ENCODE measurements at regions not wholly inside any gene's neighbourhood (a gene's known extent, or its start where the extent isn't known, plus 50 kb on each side); places are given as distances from the start of the nearest gene placed in this dataset.

DNA sequence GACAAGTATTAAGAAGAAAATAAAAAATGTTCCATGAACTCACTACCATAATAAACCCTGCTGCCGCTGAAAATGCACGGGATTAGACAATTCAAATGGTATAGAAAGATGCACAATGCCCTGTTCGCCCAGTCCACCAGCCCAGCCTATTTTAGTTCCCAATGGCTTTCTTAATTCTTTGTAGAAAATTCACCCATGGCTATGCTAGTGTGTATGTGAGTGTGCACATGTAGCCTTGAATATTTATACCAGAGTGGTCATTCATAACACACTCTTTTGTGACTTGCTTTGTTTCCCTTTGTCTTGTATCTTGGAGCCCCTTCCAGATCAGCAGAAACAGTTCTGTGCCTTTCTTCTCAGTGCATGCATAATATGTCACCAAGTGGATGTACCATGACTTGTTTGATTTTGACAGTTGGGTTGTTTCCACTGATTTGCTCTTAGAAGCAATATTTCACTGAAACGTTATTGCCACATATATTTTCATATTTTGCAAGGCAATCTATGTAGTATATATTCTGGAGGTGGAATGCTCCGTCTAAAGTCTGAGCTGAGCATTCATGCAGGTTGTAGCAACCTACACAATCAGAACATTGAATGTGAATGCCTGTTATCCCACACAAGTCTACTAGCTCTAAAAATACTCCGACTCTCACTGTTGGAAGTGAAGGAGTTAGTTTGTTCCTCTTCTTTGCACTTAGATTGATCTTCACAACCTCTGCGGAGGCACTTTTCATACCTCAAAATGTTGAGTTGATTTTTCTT lies 383.0 kb upstream of the EEF2KMT start:
- no peak for DNase-seq (ENCODE audit: low read depth)

DNA sequence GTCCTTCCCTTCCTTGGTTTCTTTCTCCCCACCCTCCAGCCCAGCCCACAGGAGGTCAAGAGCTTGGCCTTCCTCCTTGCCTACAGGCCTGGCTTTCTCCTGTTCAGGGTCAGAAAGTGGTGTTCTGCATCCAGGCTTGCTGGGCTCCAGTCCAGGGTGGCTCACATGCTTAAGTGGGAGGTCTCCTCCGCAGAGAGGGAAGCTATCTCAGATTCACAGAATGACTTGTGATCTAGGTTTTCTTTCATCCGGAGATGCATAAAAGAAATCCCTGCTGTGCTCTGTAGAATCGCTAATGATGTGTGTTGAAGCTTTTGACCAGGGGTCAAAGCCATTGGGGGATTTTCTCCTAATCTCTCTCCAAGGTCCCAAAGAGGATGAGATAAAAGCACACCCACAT lies 382.3 kb upstream of the EEF2KMT start:
- no peak for DNase-seq (ENCODE audit: low read depth)

- DNase-seq (ENCODE audit: low read depth), result no peak
Observed at GRCh38 chr16:5478036-5478435, 380.4 kb upstream of the EEF2KMT start.

GRCh38 chr16:5477251-5477650 lies 379.7 kb upstream of the EEF2KMT start:
- no peak for DNase-seq (ENCODE audit: low read depth)

DNA sequence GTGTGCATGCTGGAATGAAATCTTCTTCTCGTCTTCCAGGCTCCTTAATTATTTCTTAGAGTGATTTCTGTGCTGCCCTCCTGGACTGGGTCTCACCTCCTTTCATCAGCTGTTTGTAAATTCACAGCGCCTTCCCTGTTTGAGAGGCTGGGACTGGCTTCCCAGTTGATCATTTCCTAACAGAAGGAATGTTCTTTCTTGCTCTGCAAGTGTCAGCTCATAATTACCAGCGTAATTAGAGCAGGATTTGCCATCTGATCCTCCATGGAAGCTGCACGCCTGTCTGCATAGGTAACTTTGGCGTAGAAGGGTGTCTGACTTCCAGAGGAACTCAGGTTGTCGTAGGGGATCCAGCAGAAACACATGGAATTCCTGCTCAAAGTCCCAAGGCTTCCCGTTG lies 375.0 kb upstream of the EEF2KMT start:
- no peak for DNase-seq (ENCODE audit: low read depth)

- DNase-seq (ENCODE audit: low read depth), result no peak
Observed at GRCh38 chr16:5468488-5468887, 370.9 kb upstream of the EEF2KMT start.

DNA sequence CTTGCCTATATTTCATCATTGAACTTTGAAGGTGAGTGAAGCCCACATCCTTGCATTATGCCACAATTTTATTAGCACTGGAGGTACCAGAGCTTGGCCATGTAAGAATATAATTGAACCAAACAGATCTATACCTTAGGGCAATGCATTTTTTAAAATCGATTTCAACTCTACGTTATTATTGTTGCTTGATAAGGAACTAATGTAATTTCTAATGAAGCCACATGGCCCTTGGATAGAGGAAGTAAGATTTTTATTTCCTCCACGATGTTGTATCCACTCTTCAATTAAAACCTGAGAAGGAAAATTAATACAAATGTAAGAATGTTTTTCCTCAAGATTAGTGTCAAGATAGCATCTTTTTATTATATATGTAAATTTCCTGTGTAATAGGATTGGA lies 370.0 kb upstream of the EEF2KMT start:
- no peak for DNase-seq (ENCODE audit: low read depth)

GRCh38 chr16:5466551-5466950 lies 369.0 kb upstream of the EEF2KMT start:
- no peak for DNase-seq (ENCODE audit: low read depth)

- no peak for DNase-seq (ENCODE audit: low read depth)
Observed at GRCh38 chr16:5465714-5466113, 368.1 kb upstream of the EEF2KMT start.

GRCh38 chr16:5463820-5464219 lies 366.2 kb upstream of the EEF2KMT start:
- no peak for DNase-seq (ENCODE audit: low read depth)

DNA sequence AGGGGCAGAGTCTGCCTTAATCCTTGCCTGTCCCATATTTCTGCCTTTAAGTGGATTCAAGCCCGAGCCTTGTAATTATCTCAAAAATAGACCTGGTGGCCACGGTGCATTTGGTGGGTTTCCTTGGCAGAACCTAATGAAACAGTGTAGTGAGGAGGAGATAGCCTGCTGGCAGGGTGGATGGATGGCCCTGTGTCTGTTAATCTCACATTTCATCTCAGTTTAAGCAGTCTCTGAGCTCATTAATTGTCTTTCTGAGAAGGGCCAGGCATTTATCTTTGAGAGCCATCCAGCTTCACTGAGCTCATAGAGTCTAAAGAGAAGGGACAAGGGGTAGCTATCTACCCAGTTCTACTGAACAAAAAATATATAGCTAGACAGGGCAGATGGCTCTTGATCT lies 364.0 kb upstream of the EEF2KMT start:
- no peak for DNase-seq (ENCODE audit: low read depth)

- DNase-seq (ENCODE audit: low read depth), result no peak
Observed at GRCh38 chr16:5461141-5461540, 363.5 kb upstream of the EEF2KMT start.

- no peak for DNase-seq (ENCODE audit: low read depth)
Observed at GRCh38 chr16:5460701-5461100, 363.1 kb upstream of the EEF2KMT start.

DNA sequence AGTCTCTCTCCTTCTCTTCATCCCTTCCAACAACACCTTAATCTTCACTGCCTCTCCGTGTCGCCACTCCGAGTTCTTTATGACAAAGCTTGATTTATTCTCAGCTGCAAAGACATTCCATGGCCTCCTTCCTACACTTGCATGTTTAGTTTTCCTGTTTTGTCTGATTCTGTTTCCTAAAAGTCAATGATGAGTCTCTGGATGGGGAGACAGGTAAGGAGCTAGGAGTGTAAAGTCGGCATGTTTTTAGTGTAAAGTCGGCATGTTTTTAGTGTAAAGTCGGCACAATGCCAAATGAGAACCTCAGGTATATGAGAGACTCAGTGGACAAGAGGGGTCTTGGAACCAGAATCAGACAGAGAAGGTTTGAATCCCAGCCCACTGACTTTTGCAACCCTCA lies 362.3 kb upstream of the EEF2KMT start:
- no peak for DNase-seq (ENCODE audit: low read depth)

DNA sequence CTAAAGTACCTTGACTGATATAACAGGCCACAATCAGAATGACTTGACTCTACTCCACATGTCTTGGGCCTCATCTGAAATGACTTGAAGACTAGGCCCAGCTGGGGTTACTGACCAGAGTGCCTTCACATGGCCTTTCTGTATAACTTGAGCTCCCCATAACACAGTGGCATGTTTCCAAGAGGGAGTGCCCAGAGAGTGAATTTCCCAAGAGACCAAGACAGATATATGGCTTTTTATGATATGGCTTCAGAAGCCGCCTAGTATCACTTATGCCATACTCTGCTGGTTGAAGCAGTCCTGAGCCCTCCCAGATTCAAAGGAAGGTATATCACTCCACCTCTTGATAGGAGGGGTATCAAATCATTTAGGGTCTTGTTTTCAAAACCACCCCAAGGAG lies 357.5 kb upstream of the EEF2KMT start:
- DNase-seq (ENCODE audit: low read depth), result no peak

DNA sequence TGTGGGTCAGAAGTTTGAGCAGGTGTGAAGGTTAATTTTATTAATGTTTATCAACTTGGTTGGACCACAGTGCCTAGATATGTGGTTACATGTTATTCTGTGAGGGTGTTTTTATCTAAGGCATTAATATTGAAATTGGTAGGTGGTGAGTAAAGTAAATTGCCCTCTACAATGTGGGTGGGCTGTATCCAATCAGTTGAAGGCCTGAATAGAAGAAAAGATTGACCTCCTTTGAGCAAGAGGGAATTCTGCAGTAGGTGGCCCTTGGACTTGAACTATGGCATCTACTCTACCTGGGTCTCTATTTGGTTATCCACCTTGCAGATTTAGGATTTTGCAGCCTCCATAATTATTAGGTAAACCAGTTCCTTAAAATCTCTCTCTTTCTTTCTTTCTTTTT lies 356.8 kb upstream of the EEF2KMT start:
- no peak for DNase-seq (ENCODE audit: low read depth)

DNA sequence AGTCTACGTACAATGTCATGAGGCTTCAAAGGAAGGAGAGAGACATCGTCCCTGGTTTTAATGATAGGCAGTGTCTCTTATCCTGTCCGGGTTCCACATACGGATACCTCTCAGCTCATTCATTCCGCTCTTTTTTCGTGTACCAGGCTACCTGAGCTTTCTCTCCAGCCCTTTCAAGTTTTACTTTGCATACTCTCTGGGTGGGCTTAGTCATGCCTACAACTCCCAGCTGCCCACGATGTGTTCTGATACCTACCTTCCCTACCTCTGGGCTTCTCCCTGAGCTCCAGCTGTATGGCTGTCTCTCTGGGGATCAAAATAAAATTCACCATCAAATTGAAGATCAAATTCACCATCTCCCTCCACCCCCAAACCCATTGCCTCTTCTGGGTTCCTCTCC lies 354.0 kb upstream of the EEF2KMT start:
- DNase-seq (ENCODE audit: low read depth), result no peak

DNA sequence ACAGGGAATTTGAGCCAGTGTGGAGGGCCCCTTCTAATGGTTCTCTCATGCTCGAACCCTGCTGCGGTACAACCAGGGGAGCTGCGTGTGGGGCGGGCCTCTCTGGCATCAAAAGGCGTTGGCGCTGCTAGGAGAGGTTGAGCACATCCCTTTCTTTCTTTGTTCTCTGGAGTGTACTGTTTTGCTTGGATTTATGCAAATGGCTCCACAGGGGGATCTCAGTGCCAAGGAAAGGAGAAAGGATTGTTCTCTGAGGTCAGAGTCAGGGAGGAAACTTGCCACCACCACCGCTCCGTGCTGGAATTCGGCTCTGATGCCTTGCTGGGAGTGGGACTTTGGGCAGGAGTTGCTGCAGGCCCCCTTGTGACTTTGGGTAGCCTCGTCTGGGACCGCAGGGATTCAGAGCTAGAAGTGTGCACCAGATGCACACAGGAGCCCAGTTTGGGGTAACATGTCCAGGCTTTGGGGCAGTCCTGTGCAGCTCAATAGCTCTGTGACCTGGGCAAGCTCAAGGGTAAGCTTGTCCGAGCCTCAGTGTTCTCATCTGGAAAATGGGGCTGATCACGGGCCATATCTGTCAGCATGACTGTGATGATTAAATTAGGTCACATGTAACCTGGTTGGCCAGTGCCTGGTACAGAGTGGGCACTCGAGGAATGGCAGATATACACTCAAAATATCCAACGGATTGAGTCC lies 353.0 kb upstream of the EEF2KMT start:
- no peak for DNase-seq (ENCODE audit: low read depth)

DNA sequence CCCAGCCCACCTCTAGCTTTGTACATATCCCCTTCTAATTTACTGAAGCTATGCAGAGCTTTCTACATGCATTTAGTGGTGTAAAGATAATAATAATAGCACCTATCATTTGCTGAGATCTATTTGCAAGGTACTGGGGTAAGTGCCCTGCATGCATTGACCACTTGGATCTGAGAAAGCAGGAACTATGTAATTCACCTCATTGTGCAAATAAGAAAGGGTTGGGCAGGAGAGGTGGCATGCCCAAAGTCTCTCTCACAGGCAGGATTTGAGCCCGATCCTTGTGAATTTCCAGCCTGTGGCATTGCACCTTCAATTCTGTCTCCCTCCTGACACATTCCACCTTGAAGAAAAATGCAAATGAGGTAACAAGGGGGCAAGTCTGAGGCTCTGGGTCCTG lies 352.3 kb upstream of the EEF2KMT start:
- DNase-seq (ENCODE audit: low read depth), result no peak

DNA sequence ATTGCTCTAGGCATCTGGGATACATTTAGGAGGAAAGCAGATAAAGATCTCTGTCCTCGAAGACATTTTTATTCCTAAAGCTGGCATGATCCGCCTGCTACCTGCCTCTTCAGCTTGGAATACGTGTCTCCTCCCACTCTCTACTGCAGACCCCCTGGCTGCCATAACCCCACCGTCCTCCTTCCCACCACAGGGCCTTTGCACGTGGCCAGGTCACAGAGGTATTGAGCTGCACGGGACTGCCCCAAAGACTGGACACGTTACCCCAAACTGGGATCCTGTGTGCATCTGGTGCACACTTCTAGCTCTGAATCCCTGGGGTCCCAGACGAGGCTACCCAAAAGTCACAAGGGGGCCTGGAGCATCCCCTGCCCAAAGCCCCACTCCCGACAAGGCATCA lies 351.2 kb upstream of the EEF2KMT start:
- no peak for DNase-seq (ENCODE audit: low read depth)

- no peak for DNase-seq (ENCODE audit: low read depth)
Observed at GRCh38 chr16:5447734-5448133, 350.1 kb upstream of the EEF2KMT start.

- DNase-seq (ENCODE audit: low read depth), result no peak
Observed at GRCh38 chr16:5446623-5447240, 349.1 kb upstream of the EEF2KMT start.

DNA sequence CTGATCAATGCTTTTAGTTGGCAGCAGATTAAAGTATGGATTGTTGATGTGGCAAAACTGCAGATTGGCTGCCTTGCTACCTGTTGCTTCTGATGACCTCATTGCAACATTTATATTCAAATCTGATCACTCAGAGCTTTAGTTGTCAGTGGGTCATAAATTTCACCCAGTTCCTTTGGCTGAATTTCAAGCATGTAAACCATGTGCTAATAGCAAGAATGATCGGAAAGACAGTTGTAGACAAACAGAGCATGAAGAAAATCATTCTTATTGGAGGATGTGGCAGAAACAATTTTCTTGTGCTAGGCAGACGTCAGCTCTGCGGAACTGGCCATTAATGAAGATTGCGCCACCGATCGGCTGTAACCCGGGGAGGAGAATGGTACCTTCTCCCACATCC lies 346.6 kb upstream of the EEF2KMT start:
- no peak for DNase-seq (ENCODE audit: low read depth)

All from iris pigment epithelial cell (primary cell).